Erythroblast (primary cell): ENCODE measurements at regions not wholly inside any gene's neighbourhood (a gene's known extent, or its start where the extent isn't known, plus 50 kb on each side); places are given as distances from the start of the nearest gene placed in this dataset.

Source experiments
- GATA1 ChIP-seq: IDR thresholded peaks from 2 replicates; pipeline ENCODE4 v1.6.1; 2011; ENCODE audit warnings: low read depth, mild to moderate bottlenecking, control low read depth, low read length, moderate library complexity
- POLR2A ChIP-seq: IDR thresholded peaks from 2 replicates; pipeline ENCODE4 v1.6.1; 2011; ENCODE audit warnings: mild to moderate bottlenecking, low read length

DNA sequence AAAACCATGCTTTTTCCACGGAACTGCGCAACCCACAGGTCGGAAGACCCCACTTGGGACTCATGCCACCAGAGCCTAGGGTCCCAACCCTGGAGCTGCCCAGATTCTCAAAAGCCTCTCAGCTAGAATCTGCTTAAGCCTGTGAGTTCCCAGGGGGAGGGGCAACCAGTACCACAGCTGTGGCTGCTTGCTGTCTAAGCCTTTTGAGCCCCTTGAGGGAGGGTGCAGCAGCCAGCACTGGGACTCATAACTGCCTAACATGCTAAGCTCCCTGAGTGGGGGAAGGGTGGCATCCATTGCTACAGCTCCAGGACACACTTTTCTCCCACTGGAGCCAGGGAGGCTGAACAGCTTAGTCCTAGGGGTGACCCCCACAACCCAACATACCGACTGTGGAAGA is 485.6 kb upstream of the GRM3 start:
- TF ChIP-seq POLR2A: no peak
- TF ChIP-seq GATA1: no peak
